Cardiac fibroblast (primary cell): ENCODE measurements at regions not wholly inside any gene's neighbourhood (a gene's known extent, or its start where the extent isn't known, plus 50 kb on each side); places are given as distances from the start of the nearest gene placed in this dataset.

Experiments used
- DNase-seq, 2 donors: peaks; one replicate each; pipeline versions ENCODE4 v3.0.0 to v3.0.0-alpha.2; 2010; ENCODE audit warnings: low read depth in 2 of 2
- H3K4me3 ChIP-seq, 2 donors: replicated peaks in 1 of 2; 1 replicate in 1 of 2; 2 replicates in 1 of 2; pipeline ENCODE4 v1.5.1; 2011; ENCODE audit warnings: low read depth in 2 of 2, low read length in 2 of 2, mild to moderate bottlenecking in 2 of 2, moderate library complexity in 1 of 2
- CTCF ChIP-seq: IDR thresholded peaks from one replicate; pipeline ENCODE4 v1.5.1; 2011; ENCODE audit warnings: low read depth, mild to moderate bottlenecking, low read length, inconsistent platforms

GRCh38 chr13:83485101-83485500 lies 397.2 kb downstream of the SLITRK1 start:
- no peak for DNase-seq
- H3K4me3 ChIP-seq, result no peak overlapping the region
- TF ChIP-seq CTCF, result no peak

DNA sequence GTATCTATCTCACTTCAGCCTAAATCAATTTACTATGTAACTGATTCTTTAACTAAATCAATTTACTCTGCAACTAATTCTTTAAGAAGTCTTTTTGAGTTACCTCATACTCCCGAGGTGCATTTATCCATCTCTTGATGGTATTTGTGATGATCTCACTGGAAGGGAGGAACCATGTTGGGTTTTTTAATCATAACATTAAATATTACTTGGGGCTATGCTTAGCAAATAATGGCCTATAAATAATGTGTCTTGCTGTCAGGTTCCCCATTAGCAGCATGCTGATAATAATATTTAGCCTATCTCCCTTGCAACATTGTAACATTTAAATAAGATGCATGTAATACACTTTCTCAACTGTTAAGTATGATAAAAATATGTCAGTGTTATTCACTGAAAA lies 411.3 kb downstream of the SLITRK1 start:
- no peak overlapping the region for H3K4me3 ChIP-seq
- DNase-seq, result no peak
- no peak for TF ChIP-seq CTCF

DNA sequence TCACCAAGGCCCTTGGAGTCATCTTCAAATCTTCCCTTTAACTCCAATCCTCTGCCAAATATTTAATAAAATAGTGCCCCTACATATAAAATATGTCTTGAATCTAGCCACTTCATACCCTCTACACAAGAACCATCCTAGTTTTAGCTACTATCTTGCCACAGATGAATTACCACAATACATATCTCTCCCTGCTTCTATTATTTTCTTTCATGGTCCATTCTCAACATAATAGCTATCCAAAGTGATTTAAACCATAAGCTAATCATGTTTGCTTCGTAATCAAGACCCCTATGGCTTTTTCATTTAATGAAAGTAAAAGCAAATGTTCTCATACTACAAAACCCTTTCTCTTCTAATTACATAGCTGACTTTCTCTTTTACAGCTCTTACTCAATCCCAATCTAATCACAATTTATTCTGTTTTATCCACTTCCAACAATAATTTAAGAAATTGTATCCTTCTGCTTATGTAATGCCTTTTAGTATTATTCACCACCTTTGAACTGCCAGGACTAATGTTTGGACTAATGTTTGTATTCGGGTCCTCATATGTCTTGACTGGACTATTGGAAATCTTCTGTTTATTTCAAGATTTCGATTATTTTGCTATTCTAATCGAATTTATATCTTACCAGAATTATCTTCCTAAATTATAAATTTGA lies 412.0 kb downstream of the SLITRK1 start:
- no peak overlapping the region for H3K4me3 ChIP-seq
- TF ChIP-seq CTCF, result no peak
- no peak for DNase-seq

GRCh38 chr13:83453723-83454122 lies 428.6 kb downstream of the SLITRK1 start:
- no peak for TF ChIP-seq CTCF
- H3K4me3 ChIP-seq, result no peak overlapping the region
- DNase-seq, result no peak

DNA sequence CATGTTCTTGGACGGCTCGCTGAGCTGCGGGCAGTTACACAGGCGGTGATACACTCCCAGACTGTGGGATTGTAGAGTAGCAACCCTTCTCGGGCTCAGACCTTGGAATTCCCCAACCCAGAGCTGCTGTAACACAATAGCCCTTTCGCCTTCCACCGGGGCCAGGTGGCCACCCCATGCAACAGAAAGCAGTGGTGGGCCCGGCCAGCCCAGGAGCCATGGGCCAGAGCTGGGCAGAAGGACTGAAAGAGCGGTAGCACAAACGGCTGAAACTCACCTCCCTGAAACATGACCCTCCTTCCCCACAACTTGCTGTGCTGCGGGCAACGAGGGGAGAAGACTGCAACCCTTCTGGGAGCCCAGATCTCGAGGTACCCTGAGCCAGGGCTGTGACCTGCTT lies 429.0 kb downstream of the SLITRK1 start:
- DNase-seq, result no peak
- H3K4me3 ChIP-seq, result no peak overlapping the region
- no peak for TF ChIP-seq CTCF

- no peak for TF ChIP-seq CTCF
- DNase-seq, result no peak
- H3K4me3 ChIP-seq, result no peak overlapping the region
Measured at GRCh38 chr13:83452292-83452950, 429.9 kb downstream of the SLITRK1 start.
